Stimulated activated CD8-positive, alpha-beta memory T cell treated with anti-CD3 and anti-CD28 coated beads, Interleukin-4, amount 100 ng/mL, for 1 hour (primary cell): ENCODE measurements at regions not wholly inside any gene's neighbourhood (a gene's known extent, or its start where the extent isn't known, plus 50 kb on each side); places are given as distances from the start of the nearest gene placed in this dataset.

Source experiments
- DNase-seq, 2 donors: peaks; one replicate each; pipeline ENCODE4 v3.0.0-alpha.2; 2020; ENCODE audit warnings: low read depth in 2 of 2, low spot score in 1 of 2

DNA sequence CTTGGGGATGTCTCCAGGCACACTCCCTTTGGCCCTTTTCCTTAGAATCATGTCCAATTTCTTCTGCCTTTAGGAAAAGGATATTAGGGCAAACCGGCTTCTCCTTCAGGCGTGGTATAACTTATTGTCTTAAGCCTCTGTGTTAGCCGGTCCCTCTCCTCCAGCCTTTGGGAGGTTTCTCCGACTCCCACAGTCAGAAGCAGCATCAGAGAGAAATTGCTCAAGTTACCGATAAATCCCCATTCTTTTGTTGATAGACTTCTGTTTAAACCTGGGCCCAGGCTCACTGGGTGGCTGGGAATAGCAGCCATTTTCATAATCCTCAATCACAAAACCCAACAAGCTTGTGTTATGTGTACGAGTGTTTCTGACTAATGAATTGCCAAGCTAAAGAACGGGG, 85.4 kb upstream of the KAZN start:
- DNase-seq, result no peak

GRCh38 chr1:14514739-14515138, 83.7 kb upstream of the KAZN start:
- no peak for DNase-seq

DNA sequence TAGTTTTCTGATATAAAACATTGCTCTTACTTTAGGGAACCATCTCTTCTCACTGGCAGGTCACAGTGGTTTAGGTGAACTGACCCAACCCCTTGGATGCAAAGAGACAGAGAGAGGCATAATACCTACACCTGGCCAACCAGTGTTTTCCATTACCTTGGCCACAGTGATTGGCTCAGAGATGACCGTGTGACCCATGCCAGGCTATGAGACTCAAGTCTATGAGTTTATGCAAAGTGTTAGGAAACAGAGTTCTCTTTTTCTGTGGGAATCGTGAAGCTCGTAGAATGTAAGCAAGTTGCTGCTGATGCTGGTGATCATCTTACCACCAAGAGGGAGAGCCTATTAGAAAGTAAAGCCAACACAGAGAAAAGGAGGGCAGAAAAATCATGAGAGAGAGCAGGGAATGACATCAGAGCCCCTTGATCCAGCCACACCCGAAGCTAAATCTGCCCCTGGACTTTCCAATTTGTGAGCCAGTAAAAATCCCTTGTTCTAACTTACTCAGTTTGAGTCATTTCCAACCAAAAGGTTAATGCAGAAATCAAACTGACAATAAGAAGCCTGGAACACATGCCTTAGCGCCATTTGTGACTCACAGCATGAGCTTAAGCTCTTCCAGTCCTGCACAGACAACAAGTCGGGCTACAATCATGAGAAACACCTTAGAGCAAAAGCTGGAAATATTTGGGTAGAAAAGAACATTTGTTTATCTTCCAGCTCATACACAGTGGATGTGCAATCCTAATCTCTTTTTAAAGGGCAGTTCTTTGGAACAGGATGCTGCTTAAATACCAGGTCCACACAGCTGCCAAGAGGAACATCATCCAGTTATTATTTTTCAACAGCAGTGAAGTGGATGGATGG, 81.3 kb upstream of the KAZN start:
- no peak for DNase-seq

DNA sequence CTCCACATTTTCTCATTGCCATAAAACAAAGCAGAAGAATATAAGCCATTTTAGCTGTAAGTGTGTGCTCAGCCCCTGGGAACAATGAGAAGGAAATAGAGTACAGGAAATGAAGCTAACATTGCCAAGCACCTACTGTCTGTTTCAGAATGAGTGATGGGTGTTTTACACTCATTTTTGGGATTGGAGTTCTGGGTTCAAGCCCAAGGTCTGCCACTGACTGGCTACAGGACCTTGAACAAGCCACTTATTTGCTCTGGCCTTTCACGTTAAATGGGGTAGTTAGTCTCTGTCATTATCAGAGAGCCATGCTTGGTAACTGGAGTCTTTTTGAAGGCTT, 80.7 kb upstream of the KAZN start:
- DNase-seq, result no peak

DNA sequence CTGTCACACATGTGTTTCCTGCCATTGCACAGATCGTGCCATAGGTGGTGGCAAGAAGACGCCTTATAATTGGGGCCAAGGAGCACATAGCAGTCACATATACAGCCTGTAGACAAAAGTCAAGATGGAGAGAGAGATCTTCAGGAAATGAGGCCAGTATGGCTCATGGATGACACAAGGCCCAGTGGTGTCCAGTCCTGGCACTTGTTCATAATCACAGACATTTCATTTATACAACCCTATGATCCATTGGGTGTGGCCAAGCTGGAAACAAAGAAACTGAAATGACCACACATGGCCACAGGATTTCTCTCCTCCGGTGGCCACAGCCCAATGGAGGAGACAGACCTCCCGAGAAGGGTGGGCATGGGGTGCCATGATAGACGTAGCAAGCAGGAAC, 78.5 kb upstream of the KAZN start:
- no peak for DNase-seq

- DNase-seq, result no peak
These were observed 77.8 kb upstream of the KAZN start for GRCh38 chr1:14520514-14521163.

- no peak for DNase-seq
These were observed 76.9 kb upstream of the KAZN start for GRCh38 chr1:14521622-14522021.

GRCh38 chr1:14522077-14522925, 76.2 kb upstream of the KAZN start:
- DNase-seq, result no peak

DNA sequence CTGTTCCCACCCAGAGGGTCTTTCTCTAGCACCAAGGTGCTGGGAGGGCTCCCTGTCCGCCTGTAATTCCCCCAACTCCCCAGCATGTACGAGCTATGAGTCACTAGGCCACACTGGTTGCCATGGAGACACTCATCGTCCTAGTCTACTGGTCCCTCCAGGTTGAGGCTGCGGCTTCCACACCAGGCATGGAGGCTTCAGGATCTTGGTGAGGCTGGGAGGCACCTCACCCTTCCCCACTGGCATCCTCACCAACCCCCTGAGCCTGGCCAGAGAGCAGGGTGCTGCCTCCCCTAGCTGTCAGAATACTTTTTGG, 75.6 kb upstream of the KAZN start:
- DNase-seq, result no peak

GRCh38 chr1:14524826-14525636, 73.5 kb upstream of the KAZN start:
- no peak for DNase-seq

- no peak for DNase-seq
These were observed 69.0 kb upstream of the KAZN start for GRCh38 chr1:14529475-14529874.

GRCh38 chr1:14531519-14531918, 67.0 kb upstream of the KAZN start:
- DNase-seq, result no peak

DNA sequence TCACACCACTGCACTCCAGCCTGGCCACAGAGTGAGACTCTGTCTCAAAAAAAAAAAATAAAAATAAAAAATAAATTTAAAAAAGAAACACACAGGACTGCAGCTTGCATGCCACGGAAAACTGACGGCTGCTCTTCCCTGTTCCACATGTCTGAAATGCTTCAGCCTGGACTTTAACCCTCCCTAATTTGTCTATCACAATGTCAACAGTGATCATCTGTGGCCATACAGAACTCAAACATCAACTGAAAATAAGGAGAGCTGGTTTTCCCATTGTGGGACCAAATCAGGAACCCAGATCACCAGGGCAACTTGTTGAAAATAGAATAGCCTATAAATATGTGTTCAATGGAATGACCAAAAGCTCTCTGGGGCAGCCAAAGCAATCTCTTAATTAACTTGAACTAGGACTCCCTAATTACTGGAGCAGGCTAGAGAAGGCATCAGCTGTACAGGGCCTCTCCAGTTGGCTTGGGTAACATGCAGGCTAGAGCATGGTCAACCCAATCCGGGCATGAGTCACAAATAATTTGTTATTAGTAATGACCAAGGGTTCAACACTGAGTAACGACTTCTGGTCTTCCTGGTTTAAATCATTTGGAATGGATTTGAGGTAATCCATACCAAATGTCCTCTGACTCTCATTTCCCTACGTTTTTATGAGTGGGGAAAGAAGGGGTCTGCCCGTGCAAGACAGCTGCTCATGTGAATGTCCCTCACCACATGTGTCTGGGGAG, 62.7 kb upstream of the KAZN start:
- no peak for DNase-seq

GRCh38 chr1:14538335-14538734, 60.1 kb upstream of the KAZN start:
- DNase-seq, result no peak

GRCh38 chr1:14539309-14539708, 59.2 kb upstream of the KAZN start:
- DNase-seq, result no peak

DNA sequence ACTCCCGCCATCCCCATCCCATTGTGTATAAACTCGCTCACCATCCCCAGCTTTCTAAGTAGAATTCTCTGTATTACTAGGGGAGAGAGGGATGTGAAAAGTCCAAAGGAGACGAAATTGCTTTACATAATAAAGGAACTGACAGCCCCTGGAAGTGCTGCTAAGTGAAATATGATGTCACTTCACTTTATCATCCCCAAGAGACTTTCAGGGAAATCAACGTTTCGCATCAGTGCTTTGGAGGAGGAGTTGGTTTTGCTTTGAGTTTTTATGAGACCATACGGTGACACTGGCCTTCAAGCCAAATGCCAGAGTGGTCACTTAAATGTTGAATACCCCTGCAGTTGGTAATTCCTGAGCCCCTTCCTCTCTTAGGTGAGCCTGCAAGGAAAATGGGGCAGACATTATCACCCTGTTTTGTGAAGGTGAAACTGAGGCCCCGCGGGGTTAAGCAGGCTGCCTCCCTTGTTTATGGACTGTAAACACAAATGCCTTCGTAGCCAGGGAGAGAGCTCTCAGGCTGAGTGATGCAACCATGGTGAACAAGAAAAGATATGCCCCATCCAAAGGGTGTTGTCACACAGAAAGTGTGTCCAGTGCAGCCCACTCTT, 58.4 kb upstream of the KAZN start:
- no peak for DNase-seq

GRCh38 chr1:14541348-14541747, 57.1 kb upstream of the KAZN start:
- no peak for DNase-seq

- no peak for DNase-seq
These were observed 55.2 kb upstream of the KAZN start for GRCh38 chr1:14543191-14543840.

- DNase-seq, result no peak
These were observed 54.2 kb upstream of the KAZN start for GRCh38 chr1:14544319-14544718.
